ENCODE measurements at regions not wholly inside any gene's neighbourhood (a gene's known extent, or its start where the extent isn't known, plus 50 kb on each side); places are given as distances from the start of the nearest gene placed in this dataset.

DNA sequence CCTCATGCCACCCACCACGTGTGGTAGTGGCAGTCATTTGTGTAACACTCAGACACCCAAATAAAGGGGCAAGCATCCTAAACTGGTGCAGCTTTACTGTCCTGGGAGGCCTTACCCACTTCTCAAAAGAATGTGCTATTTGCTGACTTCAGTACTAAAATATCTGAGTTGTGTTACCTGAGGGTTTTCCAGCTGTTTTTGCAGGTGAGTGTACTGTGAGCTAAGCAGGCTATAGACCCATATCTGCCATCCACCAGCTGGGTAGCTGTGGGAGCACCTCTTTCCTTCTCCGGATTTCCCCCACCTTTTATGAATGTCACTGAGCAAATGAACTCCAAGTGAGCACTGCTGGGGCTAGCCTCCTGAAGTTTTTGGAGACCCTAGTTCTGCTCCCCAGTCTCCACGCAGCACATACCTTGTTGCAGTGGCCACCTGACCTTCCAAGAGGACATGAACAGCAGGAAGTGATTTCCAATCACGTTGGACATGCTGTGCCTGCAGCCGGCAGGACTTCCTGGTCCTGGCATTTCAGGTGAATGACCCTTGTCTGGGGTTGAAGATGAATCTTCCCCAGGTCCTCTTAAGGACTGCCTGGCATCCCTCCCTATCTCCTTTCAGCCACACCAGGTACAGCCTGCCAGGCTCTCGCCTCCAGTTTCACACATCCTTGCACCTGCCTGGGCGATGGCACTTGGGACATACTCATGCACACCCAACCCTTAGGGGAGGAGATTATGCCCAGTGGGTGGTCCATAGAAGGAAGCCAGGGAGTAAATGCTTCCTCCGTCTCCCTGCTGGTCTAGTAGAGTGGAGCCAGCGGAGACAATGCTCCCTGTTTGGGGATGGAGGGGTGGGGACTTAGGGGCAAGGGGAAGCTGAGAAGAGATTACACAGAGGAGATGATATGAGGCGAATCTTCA lies 109.5 kb upstream of the SPATA13 start:
- TF ChIP-seq, protein P1, sequence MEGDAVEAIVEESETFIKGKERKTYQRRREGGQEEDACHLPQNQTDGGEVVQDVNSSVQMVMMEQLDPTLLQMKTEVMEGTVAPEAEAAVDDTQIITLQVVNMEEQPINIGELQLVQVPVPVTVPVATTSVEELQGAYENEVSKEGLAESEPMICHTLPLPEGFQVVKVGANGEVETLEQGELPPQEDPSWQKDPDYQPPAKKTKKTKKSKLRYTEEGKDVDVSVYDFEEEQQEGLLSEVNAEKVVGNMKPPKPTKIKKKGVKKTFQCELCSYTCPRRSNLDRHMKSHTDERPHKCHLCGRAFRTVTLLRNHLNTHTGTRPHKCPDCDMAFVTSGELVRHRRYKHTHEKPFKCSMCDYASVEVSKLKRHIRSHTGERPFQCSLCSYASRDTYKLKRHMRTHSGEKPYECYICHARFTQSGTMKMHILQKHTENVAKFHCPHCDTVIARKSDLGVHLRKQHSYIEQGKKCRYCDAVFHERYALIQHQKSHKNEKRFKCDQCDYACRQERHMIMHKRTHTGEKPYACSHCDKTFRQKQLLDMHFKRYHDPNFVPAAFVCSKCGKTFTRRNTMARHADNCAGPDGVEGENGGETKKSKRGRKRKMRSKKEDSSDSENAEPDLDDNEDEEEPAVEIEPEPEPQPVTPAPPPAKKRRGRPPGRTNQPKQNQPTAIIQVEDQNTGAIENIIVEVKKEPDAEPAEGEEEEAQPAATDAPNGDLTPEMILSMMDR (IDR thresholded peaks at IDR 0.05) = no peak
- DNase-seq = no peak
- ChIA-PET POLR2A (no interaction called here), CTCF (interaction anchor here (0.6 to 5.1 kb wide), 7 partner anchors 13 to 176 kb away, joined by 3 to 58 read pairs (median 10); partner anchors contain the start of gene SPATA13)
- H3K4me1 Mint-ChIP-seq (ENCODE audit: low read depth) = peaks cover 8% of the 10 kb centered on the region
- no peak for ATAC-seq
- H3K4me3 Mint-ChIP-seq = no peak overlapping the region
- H3K27me3 Mint-ChIP-seq = peaks cover 1% of the 10 kb centered on the region
- intact Hi-C loops (cut with micrococcal nuclease) = no loop called here
- H3K36me3 Mint-ChIP-seq (ENCODE audit: low read depth) = no peaks in the 10 kb centered on the region
- H3K9me3 Mint-ChIP-seq = no peaks in the 10 kb centered on the region
- H3K27ac Mint-ChIP-seq = no peak overlapping the region

DNA sequence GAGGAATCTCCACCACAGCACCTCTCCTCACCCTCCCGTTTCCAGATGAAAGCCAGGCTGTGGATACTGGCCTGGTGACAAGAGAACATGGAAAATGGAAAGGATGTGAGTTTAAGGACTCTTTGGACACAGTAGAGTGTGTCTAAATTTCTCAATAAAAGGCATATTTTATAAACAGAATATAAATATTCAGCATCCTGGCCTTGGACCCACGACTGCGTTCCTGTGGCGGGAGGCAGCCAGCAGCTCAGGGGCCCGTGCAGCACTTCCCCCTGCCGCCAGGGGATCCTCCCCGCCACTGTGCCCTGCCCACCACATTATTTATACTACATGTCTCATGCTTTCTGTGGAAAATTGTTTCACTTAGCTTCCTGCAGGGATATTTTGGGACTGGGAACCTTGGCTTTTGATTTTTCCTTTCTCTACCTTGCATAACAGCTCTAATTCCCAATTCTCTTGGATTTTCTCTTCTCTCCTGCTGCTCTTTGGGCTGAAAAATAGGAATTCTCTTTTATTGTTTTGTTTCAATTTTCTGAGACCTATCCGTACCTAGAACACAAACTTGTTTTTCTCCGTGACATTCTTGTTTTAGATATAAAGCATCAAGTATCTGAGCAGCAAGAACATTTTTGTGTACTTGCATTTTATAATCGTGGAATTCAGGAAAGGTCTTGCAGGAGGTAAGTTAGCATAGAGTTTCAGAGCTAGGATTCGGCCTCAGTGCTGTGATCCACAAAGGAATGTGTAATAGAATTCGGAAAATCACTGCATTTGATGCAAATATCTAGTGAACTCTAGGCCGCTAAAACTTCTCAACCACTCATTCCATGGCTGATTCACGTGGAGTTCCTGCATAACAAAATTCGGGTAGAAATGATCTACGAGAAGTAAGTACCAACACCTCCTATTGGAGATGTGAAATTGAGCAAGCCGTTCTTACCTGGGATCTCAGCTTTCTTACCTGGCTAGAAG lies 107.7 kb upstream of the SPATA13 start:
- CTCF ChIA-PET = interaction anchor here (0.6 to 5.1 kb wide), 33 partner anchors 7 to 201 kb away, joined by 3 to 58 read pairs (median 5); partner anchors contain the start of gene SPATA13
- no peak for DNase-seq
- Mint-ChIP-seq H3K9me3 (no peaks in the 10 kb centered on the region), H3K36me3 (ENCODE audit: low read depth) (no peaks in the 10 kb centered on the region), H3K4me3 (no peak overlapping the region), H3K4me1 (ENCODE audit: low read depth) (peaks cover 8% of the 10 kb centered on the region), H3K27me3 (peaks cover 1% of the 10 kb centered on the region), H3K27ac (no peak overlapping the region)
- intact Hi-C loops (cut with micrococcal nuclease) = loop anchor here (1.0 to 2.0 kb wide), 3 partner anchors 44 to 176 kb away; no protein-coding TSS in a partner anchor
- POLR2A ChIA-PET = interaction anchor here (1.1 to 1.2 kb wide), 2 partner anchors 11 to 167 kb away, joined by 3 to 4 read pairs; no protein-coding TSS in a partner anchor
- ATAC-seq = no peak
- TF ChIP-seq, protein P1 (IDR thresholded peaks at IDR 0.05) = no peak

DNA sequence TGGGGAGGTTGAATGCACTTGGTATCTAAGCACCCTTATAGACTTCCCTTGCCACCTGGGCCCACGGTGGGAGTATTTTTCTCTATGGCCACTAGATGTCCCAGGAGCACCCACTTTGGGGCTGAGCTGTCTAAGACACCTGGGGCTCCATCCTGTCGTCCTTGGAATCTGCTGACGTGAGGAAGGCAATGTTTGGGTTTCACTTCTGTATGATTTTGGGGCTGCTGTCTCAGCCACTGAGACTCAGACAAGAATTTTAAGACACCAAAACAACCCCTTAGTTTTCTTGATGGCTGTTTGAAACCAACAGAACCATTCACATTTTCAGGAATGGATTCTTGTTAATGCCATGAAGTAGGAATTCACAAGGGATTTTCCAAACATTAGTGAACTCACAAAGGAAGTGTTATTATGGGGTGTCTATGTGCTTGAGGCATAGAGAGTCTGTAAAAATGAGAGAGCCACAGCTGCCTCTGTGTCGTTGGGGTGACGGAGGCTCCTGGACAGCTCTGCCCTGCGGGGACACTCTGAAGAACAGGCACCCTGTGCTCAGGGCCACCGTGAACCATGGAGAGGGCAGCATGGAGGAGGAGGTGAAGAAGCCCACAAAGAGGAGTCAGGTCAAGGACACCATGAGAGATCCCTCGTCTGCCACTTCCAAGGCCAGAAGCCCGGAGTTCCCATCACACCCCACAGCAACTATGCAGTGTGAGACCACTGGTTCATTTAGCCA lies 106.8 kb upstream of the SPATA13 start:
- peaks cover 1% of the 10 kb centered on the region for H3K27me3 Mint-ChIP-seq
- TF ChIP-seq, protein P1 (IDR thresholded peaks at IDR 0.05) = peak; percentile 85
- no peaks in the 10 kb centered on the region for H3K36me3 Mint-ChIP-seq (ENCODE audit: low read depth)
- H3K4me1 Mint-ChIP-seq (ENCODE audit: low read depth) = peaks cover 8% of the 10 kb centered on the region
- no peak overlapping the region for H3K4me3 Mint-ChIP-seq
- ChIA-PET CTCF (interaction anchor here (0.6 to 5.1 kb wide), 34 partner anchors 8 to 202 kb away, joined by 3 to 58 read pairs (median 5); partner anchors contain the start of gene SPATA13), POLR2A (interaction anchor here (1.1 kb wide), 1 partner anchor 12 kb away, joined by 4 read pairs; no protein-coding TSS in a partner anchor)
- H3K9me3 Mint-ChIP-seq = no peaks in the 10 kb centered on the region
- peak; percentile 98 for ATAC-seq
- peak; percentile 77 for DNase-seq
- intact Hi-C loops (cut with micrococcal nuclease) = loop anchor here (1.0 to 2.0 kb wide), 3 partner anchors 44 to 175 kb away; no protein-coding TSS in a partner anchor
- H3K27ac Mint-ChIP-seq = no peak overlapping the region

DNA sequence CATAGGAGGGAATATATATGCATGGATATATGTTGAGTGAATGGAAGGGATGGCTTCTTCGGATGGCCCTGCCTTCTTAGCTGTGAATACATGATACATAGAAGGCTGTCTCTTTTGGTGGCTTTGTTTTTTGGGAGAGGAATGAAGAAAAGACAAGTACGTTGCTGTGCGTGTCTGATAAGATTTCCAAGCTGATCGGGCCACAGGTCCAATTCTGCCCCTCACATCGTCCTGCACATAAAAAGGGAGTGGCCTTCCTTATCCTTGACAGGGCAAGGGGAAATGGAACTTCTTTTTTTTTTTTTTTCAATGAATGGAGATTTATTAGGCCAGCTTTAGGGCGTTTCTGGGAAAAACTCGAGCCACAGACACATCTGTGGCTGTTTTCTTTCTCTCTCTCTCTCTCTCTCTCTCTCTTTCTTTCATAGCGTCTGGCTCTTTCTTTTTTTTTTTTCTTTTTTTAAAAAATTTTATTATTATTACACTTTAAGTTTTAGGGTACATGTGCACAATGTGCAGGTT lies 103.8 kb upstream of the SPATA13 start:
- intact Hi-C loops (cut with micrococcal nuclease) = no loop called here
- H3K4me1 Mint-ChIP-seq (ENCODE audit: low read depth) = peaks cover 8% of the 10 kb centered on the region
- H3K9me3 Mint-ChIP-seq = no peaks in the 10 kb centered on the region
- H3K27me3 Mint-ChIP-seq = peaks cover 4% of the 10 kb centered on the region
- H3K36me3 Mint-ChIP-seq (ENCODE audit: low read depth) = no peaks in the 10 kb centered on the region
- no peak for DNase-seq
- POLR2A ChIA-PET = interaction anchor here (0.6 kb wide), 1 partner anchor 352 kb away, joined by 5 read pairs; no protein-coding TSS in a partner anchor
- CTCF ChIA-PET = interaction anchor here (1.1 to 1.3 kb wide), 2 partner anchors 163 to 174 kb away, joined by 3 read pairs; no protein-coding TSS in a partner anchor
- no peak overlapping the region for H3K27ac Mint-ChIP-seq
- H3K4me3 Mint-ChIP-seq = no peak overlapping the region
- TF ChIP-seq, protein P1 (IDR thresholded peaks at IDR 0.05) = no peak
- no peak for ATAC-seq
